ENCODE measurements at regions not wholly inside any gene's neighbourhood (a gene's known extent, or its start where the extent isn't known, plus 50 kb on each side); places are given as distances from the start of the nearest gene placed in this dataset.

- TF ChIP-seq CTCF (conservative IDR thresholded peaks at IDR 0.05; ENCODE audit: low read depth, low read length) (no peak), EZH2 (IDR thresholded peaks at IDR 0.05; ENCODE audit: low read length, unreplicated experiment) (no peak)
Measured at GRCh38 chr16:73891129-73891542, 405.5 kb upstream of the PSMD7 start.

All from PC-3 (cell line).